ENCODE measurements at regions not wholly inside any gene's neighbourhood (a gene's known extent, or its start where the extent isn't known, plus 50 kb on each side); places are given as distances from the start of the nearest gene placed in this dataset.
A peak's percentile ranks its signal among the peaks of the same experiment; 100 is the strongest.
"Not testable (repeated sequence)": the region's sequence is repeated elsewhere in the genome, so short reads cannot be mapped to it uniquely, and the experiment has no call there.

- H3K9ac ChIP-seq; H3K4me3 ChIP-seq; H3K27me3 ChIP-seq (replicated peaks; ENCODE audit: insufficient read depth); H3F3A ChIP-seq (ENCODE audit: insufficient read depth); H3K79me2 ChIP-seq (ENCODE audit: insufficient read depth); in situ Hi-C loops (cut with MboI); H3K9me2 ChIP-seq (ENCODE audit: insufficient read depth); H2AFZ ChIP-seq; H4K20me1 ChIP-seq (ENCODE audit: insufficient read depth); H3K4me1 ChIP-seq (ENCODE audit: insufficient read depth); H3K4me2 ChIP-seq (ENCODE audit: unreplicated experiment); H3K36me3 ChIP-seq (ENCODE audit: low read depth); H3K27ac ChIP-seq; DNase-seq; H3K9me3 ChIP-seq (ENCODE audit: low read depth): not testable (repeated sequence)
- WGBS, 2 experiments (ENCODE audit: low coverage in 1 of 2, low lambda C conversion rate in 2 of 2, missing lambda C conversion rate in 2 of 2) = 56 to 62% methylated on average over 4 of the region's 4 CpGs
These were observed 64.0 kb downstream of the OR4F15 start for GRCh38 chr15:101876031-101876430.

GRCh38 chr15:101877649-101878048 is 65.6 kb downstream of the OR4F15 start:
- H3K27ac ChIP-seq; H3F3A ChIP-seq (ENCODE audit: insufficient read depth); in situ Hi-C loops (cut with MboI); H3K4me1 ChIP-seq (ENCODE audit: insufficient read depth); H3K36me3 ChIP-seq (ENCODE audit: low read depth); H3K9ac ChIP-seq; H3K4me3 ChIP-seq; H3K4me2 ChIP-seq (ENCODE audit: unreplicated experiment); H3K27me3 ChIP-seq (replicated peaks; ENCODE audit: insufficient read depth); H4K20me1 ChIP-seq (ENCODE audit: insufficient read depth); H3K79me2 ChIP-seq (ENCODE audit: insufficient read depth); H3K9me3 ChIP-seq (ENCODE audit: low read depth); H2AFZ ChIP-seq; H3K9me2 ChIP-seq (ENCODE audit: insufficient read depth): not testable (repeated sequence)
- DNase-seq = peak; percentile 52
- 0% methylated on average over 3 of the region's 3 CpGs for WGBS, 2 experiments (ENCODE audit: low coverage in 1 of 2, low lambda C conversion rate in 2 of 2, missing lambda C conversion rate in 2 of 2)

- H3K27ac ChIP-seq; H3K9ac ChIP-seq; H3K36me3 ChIP-seq (ENCODE audit: low read depth); H2AFZ ChIP-seq; H3K27me3 ChIP-seq (replicated peaks; ENCODE audit: insufficient read depth); H3F3A ChIP-seq (ENCODE audit: insufficient read depth); H3K79me2 ChIP-seq (ENCODE audit: insufficient read depth); H3K4me3 ChIP-seq; H4K20me1 ChIP-seq (ENCODE audit: insufficient read depth); H3K4me1 ChIP-seq (ENCODE audit: insufficient read depth); H3K4me2 ChIP-seq (ENCODE audit: unreplicated experiment); H3K9me2 ChIP-seq (ENCODE audit: insufficient read depth); in situ Hi-C loops (cut with MboI); H3K9me3 ChIP-seq (ENCODE audit: low read depth); DNase-seq: not testable (repeated sequence)
- 51% methylated on average over 3 of the region's 5 CpGs; no CpG with 5 or more reads in 1 of the 2 experiments for WGBS, 2 experiments (ENCODE audit: low coverage in 1 of 2, low lambda C conversion rate in 2 of 2, missing lambda C conversion rate in 2 of 2)
These were observed 100.6 kb downstream of the OR4F15 start for GRCh38 chr15:101912349-101913287.

- H3K4me3 ChIP-seq; H3K27me3 ChIP-seq (replicated peaks; ENCODE audit: insufficient read depth); H3F3A ChIP-seq (ENCODE audit: insufficient read depth); H3K27ac ChIP-seq; H3K9me3 ChIP-seq (ENCODE audit: low read depth); H3K4me2 ChIP-seq (ENCODE audit: unreplicated experiment); H3K79me2 ChIP-seq (ENCODE audit: insufficient read depth); H3K4me1 ChIP-seq (ENCODE audit: insufficient read depth); H3K9ac ChIP-seq; DNase-seq; in situ Hi-C loops (cut with MboI); H3K9me2 ChIP-seq (ENCODE audit: insufficient read depth); H4K20me1 ChIP-seq (ENCODE audit: insufficient read depth); H3K36me3 ChIP-seq (ENCODE audit: low read depth); H2AFZ ChIP-seq: not testable (repeated sequence)
- 33% methylated on average over 1 of the region's 2 CpGs for WGBS, 2 experiments (ENCODE audit: low coverage in 1 of 2, low lambda C conversion rate in 2 of 2, missing lambda C conversion rate in 2 of 2)
These were observed 112.6 kb downstream of the OR4F15 start for GRCh38 chr15:101924554-101924953.

GRCh38 chr15:101934506-101934905 is 122.5 kb downstream of the OR4F15 start:
- H3K9me3 ChIP-seq (ENCODE audit: low read depth); H3K36me3 ChIP-seq (ENCODE audit: low read depth); DNase-seq; H3K4me1 ChIP-seq (ENCODE audit: insufficient read depth); H3K9me2 ChIP-seq (ENCODE audit: insufficient read depth); H3K27me3 ChIP-seq (replicated peaks; ENCODE audit: insufficient read depth); H3K4me2 ChIP-seq (ENCODE audit: unreplicated experiment); H2AFZ ChIP-seq; H3K27ac ChIP-seq; H4K20me1 ChIP-seq (ENCODE audit: insufficient read depth); H3K4me3 ChIP-seq; H3K79me2 ChIP-seq (ENCODE audit: insufficient read depth); H3F3A ChIP-seq (ENCODE audit: insufficient read depth); H3K9ac ChIP-seq; in situ Hi-C loops (cut with MboI): not testable (repeated sequence)
- no CpG with 5 or more reads among the region's 3 CpGs for WGBS, 2 experiments (ENCODE audit: low coverage in 1 of 2, low lambda C conversion rate in 2 of 2, missing lambda C conversion rate in 2 of 2)

- H3F3A ChIP-seq (ENCODE audit: insufficient read depth); H3K4me3 ChIP-seq; H3K9me2 ChIP-seq (ENCODE audit: insufficient read depth); in situ Hi-C loops (cut with MboI); H2AFZ ChIP-seq; H4K20me1 ChIP-seq (ENCODE audit: insufficient read depth); H3K27me3 ChIP-seq (replicated peaks; ENCODE audit: insufficient read depth); H3K27ac ChIP-seq; H3K9ac ChIP-seq; H3K4me2 ChIP-seq (ENCODE audit: unreplicated experiment); H3K9me3 ChIP-seq (ENCODE audit: low read depth); H3K79me2 ChIP-seq (ENCODE audit: insufficient read depth); H3K36me3 ChIP-seq (ENCODE audit: low read depth); DNase-seq; H3K4me1 ChIP-seq (ENCODE audit: insufficient read depth): not testable (repeated sequence)
- no CpG with 5 or more reads among the region's 1 CpG for WGBS, 2 experiments (ENCODE audit: low coverage in 1 of 2, low lambda C conversion rate in 2 of 2, missing lambda C conversion rate in 2 of 2)
These were observed 125.4 kb downstream of the OR4F15 start for GRCh38 chr15:101937362-101937761.

GRCh38 chr15:101938555-101938954 is 126.6 kb downstream of the OR4F15 start:
- in situ Hi-C loops (cut with MboI); DNase-seq; H3K9me3 ChIP-seq (ENCODE audit: low read depth); H3K4me2 ChIP-seq (ENCODE audit: unreplicated experiment); H3K9me2 ChIP-seq (ENCODE audit: insufficient read depth); H3K27me3 ChIP-seq (replicated peaks; ENCODE audit: insufficient read depth); H3K79me2 ChIP-seq (ENCODE audit: insufficient read depth); H2AFZ ChIP-seq; H3K4me1 ChIP-seq (ENCODE audit: insufficient read depth); H3K4me3 ChIP-seq; H4K20me1 ChIP-seq (ENCODE audit: insufficient read depth); H3K9ac ChIP-seq; H3K36me3 ChIP-seq (ENCODE audit: low read depth); H3K27ac ChIP-seq; H3F3A ChIP-seq (ENCODE audit: insufficient read depth): not testable (repeated sequence)
- WGBS, 2 experiments (ENCODE audit: low coverage in 1 of 2, low lambda C conversion rate in 2 of 2, missing lambda C conversion rate in 2 of 2) = 70 to 78% methylated on average over 5 of the region's 7 CpGs

Measured in GM23248 (cell line).